Activated CD4-positive, alpha-beta T cell treated with anti-CD3 and anti-CD28 coated beads, Interleukin-2, amount 10 ng/mL, durations not matched to agents 24 days and 14 days (primary cell): ENCODE measurements at regions not wholly inside any gene's neighbourhood (a gene's known extent, or its start where the extent isn't known, plus 50 kb on each side); places are given as distances from the start of the nearest gene placed in this dataset.
"Not testable (repeated sequence)": the region's sequence is repeated elsewhere in the genome, so short reads cannot be mapped to it uniquely, and the experiment has no call there.

Experiments used
- DNase-seq: peaks from one replicate; pipeline ENCODE4 v3.0.0; 2022
- H3K27ac Mint-ChIP-seq: one replicate; pipeline ENCODE4 v1.8.0; 2022; ENCODE audit warnings: mild to moderate bottlenecking, mixed read lengths
- H3K27me3 Mint-ChIP-seq: one replicate; pipeline ENCODE4 v1.8.0; 2022; ENCODE audit warnings: mixed read lengths
- H3K36me3 Mint-ChIP-seq: one replicate; pipeline ENCODE4 v1.8.0; 2022; ENCODE audit warnings: low read depth, mild to moderate bottlenecking, mixed read lengths
- H3K4me1 Mint-ChIP-seq: one replicate; pipeline ENCODE4 v1.8.0; 2021; ENCODE audit warnings: mixed read lengths
- H3K4me3 Mint-ChIP-seq: one replicate; pipeline ENCODE4 v1.8.0; 2022; ENCODE audit warnings: mild to moderate bottlenecking, moderate library complexity, mixed read lengths
- H3K9me3 Mint-ChIP-seq: one replicate; pipeline ENCODE4 v1.8.0; 2021; ENCODE audit warnings: mixed read lengths
- intact Hi-C: fragments of 100-400 bp; cut with micrococcal nuclease; formaldehyde crosslinking; loops from one replicate; pipeline ENCODE4 v1.15.1; 2023

DNA sequence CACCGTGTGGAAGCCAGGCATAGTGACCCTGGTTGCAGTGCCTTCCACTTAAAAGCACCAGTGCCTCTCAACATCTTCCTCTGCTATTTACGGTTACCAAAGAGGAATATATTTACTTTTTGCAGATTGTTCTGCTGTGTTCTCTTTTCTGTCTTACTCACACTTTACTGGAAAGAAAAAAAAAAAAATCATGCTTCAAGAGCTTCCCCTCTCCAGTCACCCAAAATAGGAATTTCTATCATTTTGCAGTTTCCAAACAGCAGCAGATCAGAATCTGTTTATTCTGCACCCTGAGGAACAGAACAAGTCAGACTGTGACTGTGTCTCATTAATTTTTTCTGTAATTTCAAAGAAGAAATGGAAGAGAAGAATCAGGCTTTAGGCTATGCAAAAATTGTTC is 96.1 kb downstream of the KCNJ2 start:
- DNase-seq, result no peak
- Mint-ChIP-seq H3K27ac (no peak overlapping the region), H3K9me3 (peaks cover 3% of the 10 kb centered on the region), H3K4me3 (no peak overlapping the region), H3K4me1 (no peaks in the 10 kb centered on the region), H3K36me3 (no peaks in the 10 kb centered on the region), H3K27me3 (no peaks in the 10 kb centered on the region)
- intact Hi-C loops, result no loop called here

DNA sequence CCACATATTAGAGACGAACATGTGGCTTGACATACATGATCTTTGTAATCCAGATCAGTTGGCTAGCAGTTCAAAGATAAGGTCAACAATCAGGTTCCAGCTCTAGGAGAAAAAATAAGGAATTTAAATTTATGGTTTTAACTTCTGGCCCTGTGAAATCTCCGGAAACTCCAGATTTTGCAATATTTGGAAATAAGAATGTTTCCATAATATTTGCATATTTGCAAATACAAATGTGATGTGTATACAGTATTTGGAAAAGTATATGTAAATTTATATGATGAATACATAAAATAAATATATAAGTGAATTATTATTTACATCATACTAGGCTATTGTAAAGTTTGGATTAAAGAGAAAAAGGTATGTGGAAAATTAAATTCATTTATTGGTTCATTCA is 97.1 kb downstream of the KCNJ2 start:
- Mint-ChIP-seq H3K9me3 (peaks cover 3% of the 10 kb centered on the region), H3K36me3 (no peaks in the 10 kb centered on the region), H3K4me3 (no peak overlapping the region), H3K4me1 (no peaks in the 10 kb centered on the region), H3K27me3 (no peaks in the 10 kb centered on the region), H3K27ac (no peak overlapping the region)
- no peak for DNase-seq
- intact Hi-C loops, result no loop called here

DNA sequence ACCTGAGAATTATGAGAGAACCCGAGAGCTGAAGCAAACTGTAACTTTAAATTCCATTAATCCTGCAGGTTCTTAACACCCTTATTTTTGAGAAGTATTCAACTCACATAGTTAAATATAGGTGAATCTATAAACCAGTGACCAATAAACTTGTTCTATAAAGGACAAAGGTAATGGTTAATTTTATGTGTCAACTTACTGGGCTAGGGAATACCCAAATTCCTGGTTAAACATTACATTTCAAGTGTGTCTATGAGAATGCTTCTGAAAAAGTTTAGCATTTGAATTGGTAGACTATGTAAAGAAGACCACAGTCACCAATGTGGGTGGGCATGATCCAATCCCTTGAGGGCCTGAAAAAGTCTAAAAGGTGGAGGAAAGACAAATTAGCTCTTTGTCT is 99.1 kb downstream of the KCNJ2 start:
- intact Hi-C loops, result no loop called here

DNA sequence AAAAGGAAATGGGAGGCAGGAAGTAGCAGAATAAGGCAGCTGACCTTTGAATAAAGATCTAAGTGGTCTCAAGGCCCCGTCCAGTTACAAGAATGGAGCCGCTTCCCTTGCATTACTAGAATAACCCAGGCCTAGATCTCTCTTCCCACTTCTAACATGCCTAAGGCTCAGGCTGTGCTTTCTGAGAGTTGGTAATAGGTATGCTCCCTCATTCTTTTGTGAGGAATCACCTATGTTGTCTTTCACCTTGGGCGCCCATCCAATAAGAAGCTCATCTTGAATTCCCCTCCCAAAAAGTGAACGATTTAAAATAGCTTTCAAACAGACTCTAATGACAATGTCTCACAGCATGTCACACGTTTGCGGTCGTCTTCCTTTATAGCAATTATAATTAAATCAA is 101.2 kb downstream of the KCNJ2 start:
- intact Hi-C loops, result no loop called here
- no peaks in the 10 kb centered on the region for H3K27me3 Mint-ChIP-seq
- no peak overlapping the region for H3K4me3 Mint-ChIP-seq
- H3K9me3 Mint-ChIP-seq, result peaks cover 3% of the 10 kb centered on the region
- H3K27ac Mint-ChIP-seq, result no peak overlapping the region
- no peaks in the 10 kb centered on the region for H3K4me1 Mint-ChIP-seq
- DNase-seq, result no peak
- no peaks in the 10 kb centered on the region for H3K36me3 Mint-ChIP-seq

More for the DNA sequence above, 99.1 kb downstream of the KCNJ2 start:
- H3K4me3 Mint-ChIP-seq, result no peak overlapping the region
- H3K27me3 Mint-ChIP-seq, result no peaks in the 10 kb centered on the region
- H3K27ac Mint-ChIP-seq, result no peak overlapping the region
- H3K36me3 Mint-ChIP-seq, result no peaks in the 10 kb centered on the region
- no peaks in the 10 kb centered on the region for H3K4me1 Mint-ChIP-seq
- peaks cover 3% of the 10 kb centered on the region for H3K9me3 Mint-ChIP-seq
- no peak for DNase-seq

DNA sequence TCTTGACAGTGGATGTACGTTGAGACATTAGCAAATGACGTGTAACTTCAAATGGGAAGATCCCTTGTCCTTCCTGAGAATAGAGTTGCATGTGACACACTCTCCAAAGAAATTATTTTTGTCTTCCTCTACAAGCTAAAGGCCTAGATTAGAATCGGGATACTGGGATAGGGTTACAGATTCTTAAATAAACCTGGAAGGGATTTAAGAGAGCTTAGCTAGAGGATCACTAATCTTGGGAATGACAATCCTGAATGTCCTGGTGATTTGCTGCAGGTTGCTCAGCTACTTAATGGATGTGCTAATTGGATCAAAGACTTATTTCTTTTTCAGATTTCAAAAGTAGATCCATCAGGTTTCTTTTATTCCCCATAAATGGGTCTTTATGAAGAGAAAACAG is 101.9 kb downstream of the KCNJ2 start:
- no peak overlapping the region for H3K4me3 Mint-ChIP-seq
- intact Hi-C loops, result no loop called here
- peaks cover 3% of the 10 kb centered on the region for H3K9me3 Mint-ChIP-seq
- no peak overlapping the region for H3K27ac Mint-ChIP-seq
- DNase-seq, result no peak
- H3K36me3 Mint-ChIP-seq, result no peaks in the 10 kb centered on the region
- H3K4me1 Mint-ChIP-seq, result no peaks in the 10 kb centered on the region
- no peaks in the 10 kb centered on the region for H3K27me3 Mint-ChIP-seq

DNA sequence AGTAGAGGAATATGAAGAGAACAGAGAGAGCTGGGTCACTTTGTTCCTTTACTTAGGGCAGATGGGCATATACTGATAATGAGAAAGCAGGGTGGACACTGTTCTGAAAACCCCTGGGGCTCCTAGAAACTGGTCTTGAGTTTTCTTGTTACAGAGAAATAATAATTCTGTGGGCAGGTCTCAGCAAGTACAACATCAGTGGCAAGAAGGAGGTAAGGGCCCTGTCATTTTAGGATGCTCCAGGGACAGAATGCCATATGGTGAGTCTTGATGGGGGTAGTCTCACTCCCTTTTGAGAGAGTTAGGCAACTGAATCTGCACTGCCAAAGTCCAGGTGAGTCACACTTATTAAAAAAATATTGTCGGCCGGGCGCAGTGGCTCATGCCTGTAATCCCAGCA is 102.3 kb downstream of the KCNJ2 start:
- DNase-seq, result no peak
- intact Hi-C loops, result no loop called here
- no peak overlapping the region for H3K27ac Mint-ChIP-seq
- no peaks in the 10 kb centered on the region for H3K4me1 Mint-ChIP-seq
- H3K4me3 Mint-ChIP-seq, result no peak overlapping the region
- no peaks in the 10 kb centered on the region for H3K27me3 Mint-ChIP-seq
- no peaks in the 10 kb centered on the region for H3K36me3 Mint-ChIP-seq
- H3K9me3 Mint-ChIP-seq, result peaks cover 3% of the 10 kb centered on the region

DNA sequence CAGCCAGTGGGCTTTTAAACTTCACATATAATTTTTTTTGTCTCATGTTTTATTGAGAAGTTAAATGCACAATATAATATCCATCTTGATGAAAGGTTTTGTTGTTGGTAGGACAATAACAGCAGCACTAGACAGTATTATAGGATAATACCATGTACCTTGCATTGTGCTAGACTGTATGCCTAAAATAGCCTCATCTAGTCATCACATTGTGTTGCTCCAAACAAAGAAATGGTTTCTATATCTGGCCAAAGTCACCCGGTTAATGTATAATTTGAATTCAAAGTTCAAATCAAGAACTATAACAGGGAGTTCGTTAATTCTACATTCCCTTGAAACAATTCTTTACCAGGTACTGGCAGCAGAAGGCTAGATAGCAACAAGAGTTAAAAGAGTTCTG is 104.9 kb downstream of the KCNJ2 start:
- no peaks in the 10 kb centered on the region for H3K4me1 Mint-ChIP-seq
- no peak overlapping the region for H3K27ac Mint-ChIP-seq
- H3K36me3 Mint-ChIP-seq, result no peaks in the 10 kb centered on the region
- H3K9me3 Mint-ChIP-seq, result no peaks in the 10 kb centered on the region
- intact Hi-C loops, result no loop called here
- H3K27me3 Mint-ChIP-seq, result no peaks in the 10 kb centered on the region
- no peak overlapping the region for H3K4me3 Mint-ChIP-seq
- no peak for DNase-seq

DNA sequence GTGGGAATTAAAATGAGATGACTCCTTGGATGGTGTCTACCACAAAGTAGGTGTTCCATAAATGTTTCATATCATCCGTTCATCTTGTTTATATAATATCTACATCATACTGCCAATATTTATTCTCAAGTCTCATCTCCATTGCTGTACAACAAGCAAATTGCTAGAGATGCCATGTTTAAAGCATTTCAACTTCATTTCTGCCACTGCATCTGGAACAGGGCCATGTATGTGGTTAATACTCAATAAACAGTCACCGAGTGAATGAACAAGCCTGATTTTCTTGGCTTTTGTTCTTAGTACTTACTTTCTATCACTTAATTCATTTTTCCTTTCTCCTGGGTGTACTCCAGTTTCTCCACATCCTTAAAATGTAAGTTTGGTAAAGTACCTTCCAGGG is 107.6 kb downstream of the KCNJ2 start:
- DNase-seq, result no peak
- H3K4me1 Mint-ChIP-seq, result no peaks in the 10 kb centered on the region
- no peaks in the 10 kb centered on the region for H3K27me3 Mint-ChIP-seq
- intact Hi-C loops, result no loop called here
- no peak overlapping the region for H3K27ac Mint-ChIP-seq
- no peaks in the 10 kb centered on the region for H3K9me3 Mint-ChIP-seq
- no peaks in the 10 kb centered on the region for H3K36me3 Mint-ChIP-seq
- H3K4me3 Mint-ChIP-seq, result no peak overlapping the region

DNA sequence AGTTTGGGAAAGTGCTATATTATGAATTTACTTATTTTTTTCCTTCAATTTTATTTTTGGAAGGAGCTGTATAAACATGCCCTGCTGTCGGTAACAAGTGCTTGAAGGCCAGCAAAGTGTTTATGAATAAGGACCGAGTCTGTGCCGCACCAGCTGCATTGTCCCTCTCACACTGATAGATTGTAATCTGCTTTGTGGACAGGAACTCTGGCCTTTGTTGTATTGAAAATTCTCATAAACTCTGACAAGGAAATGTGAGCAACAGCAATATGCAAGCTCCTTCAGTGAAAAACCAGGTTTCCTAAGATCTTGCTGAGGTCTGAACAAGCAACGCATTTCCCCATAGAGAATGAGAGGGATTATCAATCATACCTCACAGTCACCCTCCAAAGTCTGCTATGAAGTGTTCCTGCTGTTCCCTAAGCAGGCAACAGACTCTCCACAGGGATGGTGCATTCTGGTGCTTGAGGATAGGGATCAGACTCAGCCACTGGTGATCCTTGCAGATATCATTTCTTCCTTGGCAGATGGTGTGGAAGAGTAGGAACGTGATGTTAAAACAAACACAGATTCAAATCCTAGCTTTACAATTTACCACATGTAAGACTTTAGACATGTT is 109.6 kb downstream of the KCNJ2 start:
- no peak overlapping the region for H3K4me3 Mint-ChIP-seq
- H3K27me3 Mint-ChIP-seq, result no peaks in the 10 kb centered on the region
- no peak for DNase-seq
- H3K27ac Mint-ChIP-seq, result no peak overlapping the region
- no peaks in the 10 kb centered on the region for H3K4me1 Mint-ChIP-seq
- no peaks in the 10 kb centered on the region for H3K9me3 Mint-ChIP-seq
- intact Hi-C loops, result no loop called here
- H3K36me3 Mint-ChIP-seq, result no peaks in the 10 kb centered on the region

DNA sequence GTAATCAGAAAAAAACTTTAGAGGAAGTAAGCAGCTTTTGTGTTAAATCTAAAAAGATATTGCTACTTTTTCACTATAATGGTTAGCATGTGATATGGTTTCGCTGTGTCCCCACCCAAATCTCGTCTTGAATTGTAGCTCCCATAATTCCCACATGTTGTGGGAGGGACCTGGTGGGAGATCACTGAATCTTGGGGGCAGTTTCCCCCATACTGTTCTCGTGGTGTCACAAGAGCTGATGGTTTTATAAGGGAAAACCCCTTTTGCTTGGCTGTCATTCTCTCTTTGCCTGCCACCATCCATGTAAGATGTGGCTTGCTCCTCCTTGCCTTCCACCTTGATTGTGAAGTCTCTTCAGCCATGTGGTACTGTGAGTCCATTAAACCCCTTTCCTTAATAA is 117.1 kb downstream of the KCNJ2 start:
- no peak for DNase-seq
- no peaks in the 10 kb centered on the region for H3K9me3 Mint-ChIP-seq
- H3K4me3 Mint-ChIP-seq, result no peak overlapping the region
- H3K4me1 Mint-ChIP-seq, result no peaks in the 10 kb centered on the region
- no peaks in the 10 kb centered on the region for H3K27me3 Mint-ChIP-seq
- H3K36me3 Mint-ChIP-seq, result no peaks in the 10 kb centered on the region
- H3K27ac Mint-ChIP-seq, result no peak overlapping the region
- intact Hi-C loops, result no loop called here

DNA sequence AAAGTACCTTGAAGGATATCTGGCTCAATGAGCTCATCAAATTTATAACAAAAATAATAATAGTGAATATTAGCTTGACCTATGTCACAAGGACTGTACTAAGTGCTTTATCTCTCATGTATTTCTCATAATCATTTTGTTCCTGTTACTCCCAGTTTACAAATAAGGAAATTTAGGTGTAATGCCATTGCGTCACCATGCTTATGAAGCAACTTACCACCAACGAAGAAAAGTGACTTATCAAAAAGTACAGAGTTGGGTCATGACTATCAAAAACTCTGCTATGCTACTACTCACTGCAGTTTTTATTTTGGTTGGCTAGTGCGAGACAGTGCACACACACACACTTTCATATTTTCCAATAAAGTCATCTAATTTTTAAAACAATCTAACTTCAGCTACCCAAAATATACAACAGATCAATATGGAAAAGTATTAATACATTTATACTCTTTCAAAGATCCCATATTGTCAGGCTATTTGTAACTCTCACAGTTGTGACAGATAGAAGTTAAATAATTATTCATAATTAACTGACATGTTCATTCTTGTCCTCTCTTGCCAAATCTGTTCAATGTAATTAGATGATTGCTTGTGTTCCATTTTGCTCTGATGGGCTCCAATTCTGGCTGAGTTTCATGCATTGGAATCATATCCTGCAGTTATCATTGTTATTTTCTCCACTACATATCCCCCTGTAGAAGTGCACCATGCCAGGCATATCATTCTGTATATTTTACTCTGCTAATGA is 119.4 kb downstream of the KCNJ2 start:
- no peaks in the 10 kb centered on the region for H3K27me3 Mint-ChIP-seq

DNA sequence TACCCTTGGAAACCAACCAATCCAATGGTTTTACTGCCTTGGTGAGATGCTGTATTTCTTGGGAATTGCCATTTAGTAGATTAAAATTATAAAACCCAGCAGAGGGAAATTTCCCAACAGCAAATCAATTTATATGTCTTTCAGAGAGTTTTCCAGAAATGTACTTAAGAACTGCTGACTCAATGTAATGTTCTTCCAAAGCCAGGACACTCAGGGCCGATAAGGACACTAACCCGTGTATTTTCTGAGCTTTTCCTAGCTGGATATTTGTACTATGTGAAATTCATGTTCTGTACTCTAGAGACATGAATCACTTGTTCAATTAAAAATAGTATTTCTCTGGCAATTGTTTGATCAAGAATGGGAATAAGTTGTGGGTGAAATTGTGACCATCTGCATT is 121.4 kb downstream of the KCNJ2 start:
- no peak overlapping the region for H3K4me3 Mint-ChIP-seq
- no peaks in the 10 kb centered on the region for H3K9me3 Mint-ChIP-seq
- H3K36me3 Mint-ChIP-seq, result no peaks in the 10 kb centered on the region
- H3K27me3 Mint-ChIP-seq, result no peaks in the 10 kb centered on the region
- H3K27ac Mint-ChIP-seq, result no peak overlapping the region
- intact Hi-C loops, result no loop called here
- H3K4me1 Mint-ChIP-seq, result no peaks in the 10 kb centered on the region
- no peak for DNase-seq

More for the DNA sequence above, 119.4 kb downstream of the KCNJ2 start:
- no peaks in the 10 kb centered on the region for H3K9me3 Mint-ChIP-seq
- no peak overlapping the region for H3K4me3 Mint-ChIP-seq
- no peaks in the 10 kb centered on the region for H3K4me1 Mint-ChIP-seq
- no peak for DNase-seq
- no peaks in the 10 kb centered on the region for H3K36me3 Mint-ChIP-seq
- intact Hi-C loops, result no loop called here
- H3K27ac Mint-ChIP-seq, result no peak overlapping the region

DNA sequence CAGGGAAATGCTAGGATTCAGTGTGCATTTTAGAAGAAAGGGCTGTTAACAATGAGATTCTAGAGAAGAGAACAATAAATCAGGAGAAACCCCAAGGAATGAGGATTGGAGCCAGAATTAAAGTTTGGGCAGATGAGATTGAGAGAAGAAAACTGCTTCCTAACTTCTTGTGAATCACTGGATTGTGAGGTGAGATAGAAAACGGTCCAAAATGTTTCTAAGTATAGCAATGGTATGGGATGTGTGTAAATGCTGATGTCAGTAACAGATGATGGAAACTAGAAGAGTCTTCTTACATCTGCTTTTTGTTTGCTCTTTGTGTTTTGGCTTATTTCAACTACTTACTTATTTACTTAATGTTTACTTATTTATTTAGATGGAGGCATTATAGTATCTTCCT is 123.0 kb downstream of the KCNJ2 start:
- H3K27me3 Mint-ChIP-seq, result no peaks in the 10 kb centered on the region
- H3K9me3 Mint-ChIP-seq, result no peaks in the 10 kb centered on the region
- no peaks in the 10 kb centered on the region for H3K4me1 Mint-ChIP-seq
- H3K27ac Mint-ChIP-seq, result no peak overlapping the region
- H3K4me3 Mint-ChIP-seq, result no peak overlapping the region
- intact Hi-C loops, result no loop called here
- DNase-seq, result no peak
- no peaks in the 10 kb centered on the region for H3K36me3 Mint-ChIP-seq

DNA sequence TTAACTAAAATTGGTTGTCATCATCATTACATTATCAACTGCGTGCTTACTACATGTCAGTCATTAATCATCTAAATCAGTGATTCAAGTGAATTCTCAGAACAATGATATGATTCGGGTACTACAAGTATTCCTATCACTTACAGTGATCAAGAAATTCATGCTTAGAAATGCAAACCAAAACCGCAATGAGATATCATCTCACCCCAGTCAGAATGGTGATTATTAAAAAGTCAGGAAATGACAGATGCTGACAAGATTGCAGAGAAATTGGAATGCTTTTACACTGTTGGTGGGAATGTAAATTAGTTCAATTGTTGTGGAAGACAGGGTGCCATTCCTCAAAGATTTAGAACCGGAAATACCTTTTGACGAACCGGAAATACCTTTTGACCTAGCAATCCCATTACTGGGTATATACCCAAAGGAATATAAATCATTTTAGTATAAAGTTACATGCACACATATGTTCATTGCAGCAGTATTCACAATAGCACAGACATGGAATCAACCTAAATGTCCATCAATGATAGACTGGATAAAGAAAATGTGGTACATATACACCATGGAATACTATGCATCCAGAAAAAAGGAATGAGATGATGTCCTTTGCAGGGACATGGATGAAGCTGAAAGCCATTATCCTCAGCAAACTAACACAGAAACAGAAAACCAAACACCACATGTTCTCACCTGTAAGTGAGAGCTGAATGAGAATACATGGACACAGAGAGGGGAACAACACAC is 124.4 kb downstream of the KCNJ2 start:
- H3K36me3 Mint-ChIP-seq, H3K27me3 Mint-ChIP-seq, DNase-seq, H3K4me1 Mint-ChIP-seq, H3K9me3 Mint-ChIP-seq, H3K27ac Mint-ChIP-seq, intact Hi-C loops, H3K4me3 Mint-ChIP-seq: not testable (repeated sequence)
